ENCODE measurements at regions not wholly inside any gene's neighbourhood (a gene's known extent, or its start where the extent isn't known, plus 50 kb on each side); places are given as distances from the start of the nearest gene placed in this dataset.
"Not testable (repeated sequence)": the region's sequence is repeated elsewhere in the genome, so short reads cannot be mapped to it uniquely, and the experiment has no call there.

DNA sequence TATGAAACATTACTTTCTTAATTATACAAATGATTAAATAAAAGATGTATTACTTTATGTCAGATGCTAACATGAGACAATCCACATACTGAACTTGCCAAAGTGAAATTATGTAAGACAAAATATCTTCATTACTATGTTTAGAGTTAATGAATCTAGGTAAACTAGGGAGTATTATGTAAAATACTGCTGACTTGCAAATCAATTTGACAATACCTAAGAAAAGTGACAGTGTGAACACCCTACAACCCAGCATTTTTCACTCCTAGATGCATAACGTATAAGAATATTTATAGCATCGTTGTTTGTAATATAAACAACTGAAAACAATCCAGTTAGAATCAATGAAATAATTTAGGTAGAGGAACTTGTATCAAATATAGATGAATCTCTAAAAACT, 546.3 kb downstream of the MAGEB5 start:
- H3K36me3 Mint-ChIP-seq (ENCODE audit: unreplicated experiment) = no peaks in the 10 kb centered on the region
- no peak for TF ChIP-seq CTCF (IDR thresholded peaks at IDR 0.05)
- no peaks in the 10 kb centered on the region for H3K9me3 Mint-ChIP-seq (ENCODE audit: unreplicated experiment)
- no peak overlapping the region for H3K4me3 Mint-ChIP-seq (ENCODE audit: unreplicated experiment)
- H3K27me3 Mint-ChIP-seq (ENCODE audit: unreplicated experiment) = no peaks in the 10 kb centered on the region
- H3K27ac Mint-ChIP-seq (ENCODE audit: unreplicated experiment) = no peak overlapping the region
- H3K4me1 Mint-ChIP-seq (ENCODE audit: unreplicated experiment) = no peaks in the 10 kb centered on the region
- no peak for DNase-seq (ENCODE audit: extremely low spot score, unreplicated experiment)

GRCh38 chrX:26755760-26756159, 539.8 kb downstream of the MAGEB5 start:
- not testable (repeated sequence) for DNase-seq (ENCODE audit: extremely low spot score, unreplicated experiment); H3K27me3 Mint-ChIP-seq (ENCODE audit: unreplicated experiment); H3K36me3 Mint-ChIP-seq (ENCODE audit: unreplicated experiment); H3K4me3 Mint-ChIP-seq (ENCODE audit: unreplicated experiment); H3K27ac Mint-ChIP-seq (ENCODE audit: unreplicated experiment); H3K9me3 Mint-ChIP-seq (ENCODE audit: unreplicated experiment); H3K4me1 Mint-ChIP-seq (ENCODE audit: unreplicated experiment)

GRCh38 chrX:26747877-26748276, 531.9 kb downstream of the MAGEB5 start:
- Mint-ChIP-seq H3K9me3 (ENCODE audit: unreplicated experiment) (peaks cover 10% of the 10 kb centered on the region), H3K4me1 (ENCODE audit: unreplicated experiment) (no peaks in the 10 kb centered on the region), H3K27ac (ENCODE audit: unreplicated experiment) (no peak overlapping the region), H3K4me3 (ENCODE audit: unreplicated experiment) (no peak overlapping the region), H3K36me3 (ENCODE audit: unreplicated experiment) (no peaks in the 10 kb centered on the region), H3K27me3 (ENCODE audit: unreplicated experiment) (no peaks in the 10 kb centered on the region)
- DNase-seq (ENCODE audit: extremely low spot score, unreplicated experiment) = no peak
- no peak for TF ChIP-seq CTCF (IDR thresholded peaks at IDR 0.05)

DNA sequence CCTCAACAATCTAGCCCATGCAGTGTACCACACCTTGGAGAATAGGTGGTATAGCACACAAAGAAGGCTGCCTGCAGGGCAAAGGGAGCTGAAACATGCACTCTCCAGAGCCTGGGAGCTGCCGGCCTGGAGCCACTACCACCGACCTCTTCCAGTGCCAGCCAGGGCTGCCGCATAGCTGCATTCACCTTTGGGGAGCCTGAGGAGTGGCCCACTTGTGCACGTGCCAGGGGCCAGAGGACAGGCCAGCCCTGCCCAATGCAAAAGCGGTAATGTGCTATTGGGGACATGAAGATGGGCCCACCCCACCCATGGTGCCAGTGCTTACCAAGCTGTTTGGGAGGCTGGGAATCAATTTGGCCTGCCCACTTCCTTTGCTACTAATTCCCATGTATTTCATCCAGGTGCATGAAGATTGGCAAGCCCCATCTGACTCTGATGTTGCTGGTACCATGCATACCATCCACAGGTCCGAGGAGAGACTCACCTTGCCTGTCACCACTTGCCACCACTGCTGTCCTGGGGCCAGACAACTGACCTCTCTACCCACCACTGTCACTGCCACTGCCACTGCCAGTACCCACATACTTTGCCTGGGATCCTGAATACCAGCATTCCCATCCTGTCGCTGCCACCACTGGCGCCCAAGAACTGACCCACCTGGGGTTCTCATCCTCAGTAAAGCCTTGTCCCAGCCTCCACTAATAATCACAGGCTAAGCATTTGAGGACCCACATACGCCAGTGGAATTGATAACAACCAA, 506.9 kb downstream of the MAGEB5 start:
- no peaks in the 10 kb centered on the region for H3K27me3 Mint-ChIP-seq (ENCODE audit: unreplicated experiment)
- no peak for DNase-seq (ENCODE audit: extremely low spot score, unreplicated experiment)
- peaks cover 3% of the 10 kb centered on the region for H3K9me3 Mint-ChIP-seq (ENCODE audit: unreplicated experiment)
- TF ChIP-seq CTCF (IDR thresholded peaks at IDR 0.05) = no peak
- no peak overlapping the region for H3K4me3 Mint-ChIP-seq (ENCODE audit: unreplicated experiment)
- no peak overlapping the region for H3K27ac Mint-ChIP-seq (ENCODE audit: unreplicated experiment)
- H3K4me1 Mint-ChIP-seq (ENCODE audit: unreplicated experiment) = no peaks in the 10 kb centered on the region
- no peaks in the 10 kb centered on the region for H3K36me3 Mint-ChIP-seq (ENCODE audit: unreplicated experiment)

- Mint-ChIP-seq H3K36me3 (ENCODE audit: unreplicated experiment) (no peaks in the 10 kb centered on the region), H3K4me3 (ENCODE audit: unreplicated experiment) (no peak overlapping the region), H3K27ac (ENCODE audit: unreplicated experiment) (peak overlapping the region; percentile 23), H3K4me1 (ENCODE audit: unreplicated experiment) (peaks cover 3% of the 10 kb centered on the region), H3K27me3 (ENCODE audit: unreplicated experiment) (no peaks in the 10 kb centered on the region), H3K9me3 (ENCODE audit: unreplicated experiment) (no peaks in the 10 kb centered on the region)
- no peak for TF ChIP-seq CTCF (IDR thresholded peaks at IDR 0.05)
- no peak for DNase-seq (ENCODE audit: extremely low spot score, unreplicated experiment)
These were observed 456.6 kb downstream of the MAGEB5 start for GRCh38 chrX:26672571-26672970.

Data from osteocyte (in vitro differentiated cells).